ENCODE measurements at regions not wholly inside any gene's neighbourhood (a gene's known extent, or its start where the extent isn't known, plus 50 kb on each side); places are given as distances from the start of the nearest gene placed in this dataset.

DNA sequence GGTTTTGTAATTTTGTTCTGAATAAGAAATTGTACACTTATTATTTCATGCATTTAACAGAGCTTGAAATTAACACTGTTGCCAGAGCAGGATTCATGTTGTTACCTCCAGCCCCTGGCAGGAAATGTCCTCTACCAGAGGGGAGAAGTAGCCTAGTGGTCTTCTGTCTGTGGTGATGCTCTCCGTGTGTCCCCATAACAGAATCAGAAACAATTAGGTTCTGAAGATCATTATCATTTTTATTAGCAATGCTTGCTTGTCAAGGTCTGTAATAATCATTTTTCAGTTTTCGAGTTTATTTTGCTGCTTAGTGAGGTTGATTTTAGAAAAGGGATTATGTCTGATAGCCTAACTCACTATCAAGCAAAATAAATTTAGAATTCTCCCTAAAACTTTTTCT is 116.6 kb upstream of the CNTNAP5 start:
- TF ChIP-seq POLR2AphosphoS5 (IDR thresholded peaks at IDR 0.05; ENCODE audit: low read depth, low read length) (no peak), SIN3A (IDR thresholded peaks at IDR 0.05; ENCODE audit: borderline replicate concordance, insufficient read depth, low read length) (no peak), TAF1 (IDR thresholded peaks at IDR 0.05; ENCODE audit: borderline replicate concordance, insufficient read depth, low read length) (no peak)
- TF ChIP-seq, protein P1, sequence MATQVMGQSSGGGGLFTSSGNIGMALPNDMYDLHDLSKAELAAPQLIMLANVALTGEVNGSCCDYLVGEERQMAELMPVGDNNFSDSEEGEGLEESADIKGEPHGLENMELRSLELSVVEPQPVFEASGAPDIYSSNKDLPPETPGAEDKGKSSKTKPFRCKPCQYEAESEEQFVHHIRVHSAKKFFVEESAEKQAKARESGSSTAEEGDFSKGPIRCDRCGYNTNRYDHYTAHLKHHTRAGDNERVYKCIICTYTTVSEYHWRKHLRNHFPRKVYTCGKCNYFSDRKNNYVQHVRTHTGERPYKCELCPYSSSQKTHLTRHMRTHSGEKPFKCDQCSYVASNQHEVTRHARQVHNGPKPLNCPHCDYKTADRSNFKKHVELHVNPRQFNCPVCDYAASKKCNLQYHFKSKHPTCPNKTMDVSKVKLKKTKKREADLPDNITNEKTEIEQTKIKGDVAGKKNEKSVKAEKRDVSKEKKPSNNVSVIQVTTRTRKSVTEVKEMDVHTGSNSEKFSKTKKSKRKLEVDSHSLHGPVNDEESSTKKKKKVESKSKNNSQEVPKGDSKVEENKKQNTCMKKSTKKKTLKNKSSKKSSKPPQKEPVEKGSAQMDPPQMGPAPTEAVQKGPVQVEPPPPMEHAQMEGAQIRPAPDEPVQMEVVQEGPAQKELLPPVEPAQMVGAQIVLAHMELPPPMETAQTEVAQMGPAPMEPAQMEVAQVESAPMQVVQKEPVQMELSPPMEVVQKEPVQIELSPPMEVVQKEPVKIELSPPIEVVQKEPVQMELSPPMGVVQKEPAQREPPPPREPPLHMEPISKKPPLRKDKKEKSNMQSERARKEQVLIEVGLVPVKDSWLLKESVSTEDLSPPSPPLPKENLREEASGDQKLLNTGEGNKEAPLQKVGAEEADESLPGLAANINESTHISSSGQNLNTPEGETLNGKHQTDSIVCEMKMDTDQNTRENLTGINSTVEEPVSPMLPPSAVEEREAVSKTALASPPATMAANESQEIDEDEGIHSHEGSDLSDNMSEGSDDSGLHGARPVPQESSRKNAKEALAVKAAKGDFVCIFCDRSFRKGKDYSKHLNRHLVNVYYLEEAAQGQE (IDR thresholded peaks at IDR 0.05; ENCODE audit: insufficient read depth in 1 of 2, low read depth in 2 of 2, low read length in 2 of 2), result no peak
